Gastroesophageal sphincter (tissue), 3 donors: ENCODE measurements at regions not wholly inside any gene's neighbourhood (a gene's known extent, or its start where the extent isn't known, plus 50 kb on each side); places are given as distances from the start of the nearest gene placed in this dataset.

Experiments
- POLR2AphosphoS5 ChIP-seq: sonication (generic); formaldehyde crosslinking; IDR thresholded peaks from one replicate; pipeline ENCODE4 v1.6.1; 2017; ENCODE audit warnings: antibody characterized with exemption
- TF ChIP-seq, protein P1 (sequence below), 4 experiments: fragments of 200-600 bp in 2 of 4; fragments of 450-650 bp in 2 of 4; sonication (generic) in 1 of 4; IDR thresholded peaks; one replicate each; pipeline ENCODE4 v1.5.1; 2017 to 2019; ENCODE audit warnings: antibody characterized with exemption in 4 of 4, mild to moderate bottlenecking in 2 of 4, moderate library complexity in 2 of 4

DNA sequence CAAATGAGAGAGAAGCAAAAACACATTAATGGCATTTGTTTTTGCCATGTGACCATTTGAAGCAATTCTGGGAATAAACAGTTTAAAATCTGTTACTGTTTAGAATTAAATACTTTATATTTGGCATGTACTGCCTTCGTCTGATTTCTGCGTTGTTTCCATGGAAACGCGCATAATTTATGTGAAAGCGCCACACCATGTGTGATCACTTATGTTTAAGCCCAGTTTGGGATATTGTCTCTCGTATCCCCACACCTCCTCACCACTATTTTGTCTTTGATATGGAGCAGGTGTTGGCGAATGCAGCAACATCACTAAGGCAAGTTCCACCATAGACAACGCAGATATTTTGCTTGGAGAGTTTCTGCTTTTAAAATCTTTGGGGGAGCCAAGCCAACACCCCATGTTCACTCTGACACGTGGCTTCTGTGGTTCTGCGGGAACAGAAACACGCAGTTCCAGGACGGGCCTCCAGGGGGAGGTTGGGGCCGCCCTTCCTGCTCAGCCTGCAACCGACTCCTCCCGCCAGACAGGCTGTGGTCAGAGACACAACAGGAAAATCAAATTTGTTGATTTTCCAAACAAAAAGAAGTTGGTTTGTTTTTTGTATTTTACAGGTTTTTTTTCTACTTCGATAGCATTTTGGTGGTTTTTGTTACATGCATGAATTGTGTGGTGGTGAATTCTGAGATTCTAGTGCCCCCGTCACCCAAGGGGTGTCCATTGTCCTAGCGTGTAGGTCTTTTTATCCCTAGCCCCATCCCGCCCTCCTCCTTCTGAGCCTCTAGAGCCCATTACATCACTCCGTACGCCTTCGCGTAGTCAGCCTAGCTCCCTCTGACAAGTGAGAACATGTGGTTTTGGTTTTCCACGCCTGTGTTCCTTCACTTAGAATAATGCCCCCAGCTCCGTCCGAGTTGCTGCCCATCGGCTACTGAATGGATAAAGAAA is 101.9 kb upstream of the SFSWAP start:
- TF ChIP-seq, protein P1, sequence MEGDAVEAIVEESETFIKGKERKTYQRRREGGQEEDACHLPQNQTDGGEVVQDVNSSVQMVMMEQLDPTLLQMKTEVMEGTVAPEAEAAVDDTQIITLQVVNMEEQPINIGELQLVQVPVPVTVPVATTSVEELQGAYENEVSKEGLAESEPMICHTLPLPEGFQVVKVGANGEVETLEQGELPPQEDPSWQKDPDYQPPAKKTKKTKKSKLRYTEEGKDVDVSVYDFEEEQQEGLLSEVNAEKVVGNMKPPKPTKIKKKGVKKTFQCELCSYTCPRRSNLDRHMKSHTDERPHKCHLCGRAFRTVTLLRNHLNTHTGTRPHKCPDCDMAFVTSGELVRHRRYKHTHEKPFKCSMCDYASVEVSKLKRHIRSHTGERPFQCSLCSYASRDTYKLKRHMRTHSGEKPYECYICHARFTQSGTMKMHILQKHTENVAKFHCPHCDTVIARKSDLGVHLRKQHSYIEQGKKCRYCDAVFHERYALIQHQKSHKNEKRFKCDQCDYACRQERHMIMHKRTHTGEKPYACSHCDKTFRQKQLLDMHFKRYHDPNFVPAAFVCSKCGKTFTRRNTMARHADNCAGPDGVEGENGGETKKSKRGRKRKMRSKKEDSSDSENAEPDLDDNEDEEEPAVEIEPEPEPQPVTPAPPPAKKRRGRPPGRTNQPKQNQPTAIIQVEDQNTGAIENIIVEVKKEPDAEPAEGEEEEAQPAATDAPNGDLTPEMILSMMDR (IDR thresholded peaks at IDR 0.05) = peak in 3 of 4 experiments; percentile 63 to 76 (median 76)
- no peak for TF ChIP-seq POLR2AphosphoS5
